NCI-H2227 treated with DMSO at 0.1 percent for 48 hours (cell line): ENCODE measurements at regions not wholly inside any gene's neighbourhood (a gene's known extent, or its start where the extent isn't known, plus 50 kb on each side); places are given as distances from the start of the nearest gene placed in this dataset.

Source experiments
- DNase-seq: peaks from one replicate; lab custom pipeline; 2025; lab: John Stamatoyannopoulos, UW

- no peak for DNase-seq
Observed at GRCh38 chr11:112357488-112357887, 96.8 kb upstream of the PLET1 start.

- DNase-seq: no peak
Observed at GRCh38 chr11:112361396-112361795, 100.7 kb upstream of the PLET1 start.

DNA sequence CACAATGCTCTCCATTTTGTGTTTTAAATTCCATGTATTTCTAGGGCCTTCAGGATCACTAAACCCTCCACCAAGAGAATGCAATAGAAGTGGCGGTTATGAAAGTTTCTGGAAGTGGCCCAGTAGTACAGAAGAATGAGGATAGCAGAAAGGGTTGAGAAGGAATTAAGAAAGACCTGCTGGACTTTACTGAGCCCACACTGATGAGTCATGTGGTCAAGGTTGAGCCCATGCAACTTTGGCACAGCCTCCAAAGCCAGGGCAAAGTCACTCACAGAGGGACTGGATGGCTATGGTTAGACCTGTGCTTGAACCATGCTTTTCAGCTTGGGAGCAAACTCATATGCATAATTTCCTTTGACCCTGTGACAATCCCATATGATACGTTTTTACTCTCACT, 102.9 kb upstream of the PLET1 start:
- no peak for DNase-seq

GRCh38 chr11:112364962-112365481, 104.4 kb upstream of the PLET1 start:
- DNase-seq: peak; percentile 21

GRCh38 chr11:112366012-112366411, 105.4 kb upstream of the PLET1 start:
- DNase-seq: no peak

DNA sequence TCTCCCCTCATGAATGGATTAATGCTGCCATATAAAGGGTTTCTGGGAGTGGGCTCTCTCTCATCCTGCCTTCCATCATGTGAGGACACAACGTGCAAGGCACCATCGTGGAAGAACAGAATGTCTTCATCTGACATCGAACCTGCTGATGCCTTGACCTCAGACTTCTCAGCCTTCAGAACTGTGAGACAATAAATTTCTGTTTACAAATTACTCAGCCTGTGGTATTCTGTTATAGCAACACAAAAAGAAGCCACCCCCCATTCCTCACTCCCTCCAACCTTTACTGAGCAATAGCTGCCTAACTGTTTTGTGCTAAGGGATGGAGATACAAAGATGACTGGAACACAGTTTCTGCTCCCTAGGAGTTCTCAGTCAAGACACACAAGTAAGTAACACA, 106.1 kb upstream of the PLET1 start:
- DNase-seq: no peak

DNA sequence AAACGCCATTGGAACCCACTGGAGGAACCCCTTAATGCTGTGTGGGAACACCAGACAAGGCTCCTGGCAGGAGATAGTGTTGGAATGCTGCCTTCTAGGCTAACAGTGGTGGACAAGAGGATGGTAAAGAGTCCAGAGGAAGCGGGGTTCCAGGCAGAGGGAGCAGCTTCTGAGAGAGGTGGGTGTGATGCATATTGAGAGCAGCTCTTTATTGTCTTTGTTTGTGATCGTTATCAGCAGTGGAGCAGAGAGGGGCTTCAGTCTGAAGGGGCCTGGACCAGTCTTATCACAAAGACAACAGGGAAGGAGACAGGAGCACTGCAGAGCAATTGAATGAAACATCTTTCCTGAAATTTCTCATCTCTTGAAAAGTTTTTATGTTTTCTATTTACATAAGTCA, 106.8 kb upstream of the PLET1 start:
- DNase-seq: no peak

- no peak for DNase-seq
Observed at GRCh38 chr11:112367895-112368294, 107.2 kb upstream of the PLET1 start.

DNA sequence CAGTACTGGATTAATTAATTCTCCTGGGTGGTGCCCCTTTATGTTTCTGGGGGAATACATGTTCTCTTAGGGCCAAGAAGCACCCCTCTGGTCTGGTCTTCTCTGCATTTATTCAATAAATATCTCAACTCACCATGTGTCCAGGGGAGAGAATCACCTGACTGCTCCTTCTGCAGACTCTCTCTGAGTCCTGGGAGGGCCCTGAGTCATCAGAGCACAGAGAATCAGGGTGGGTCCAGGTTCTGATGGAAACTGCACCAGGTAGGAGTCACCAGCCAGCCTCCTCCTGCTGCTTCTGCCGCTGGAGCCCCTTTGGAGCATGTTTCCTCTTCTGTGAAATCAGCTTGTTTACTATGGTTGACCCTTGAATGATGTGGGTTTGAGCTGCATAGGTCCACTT, 107.7 kb upstream of the PLET1 start:
- no peak for DNase-seq

- DNase-seq: no peak
Observed at GRCh38 chr11:112369374-112369773, 108.7 kb upstream of the PLET1 start.

DNA sequence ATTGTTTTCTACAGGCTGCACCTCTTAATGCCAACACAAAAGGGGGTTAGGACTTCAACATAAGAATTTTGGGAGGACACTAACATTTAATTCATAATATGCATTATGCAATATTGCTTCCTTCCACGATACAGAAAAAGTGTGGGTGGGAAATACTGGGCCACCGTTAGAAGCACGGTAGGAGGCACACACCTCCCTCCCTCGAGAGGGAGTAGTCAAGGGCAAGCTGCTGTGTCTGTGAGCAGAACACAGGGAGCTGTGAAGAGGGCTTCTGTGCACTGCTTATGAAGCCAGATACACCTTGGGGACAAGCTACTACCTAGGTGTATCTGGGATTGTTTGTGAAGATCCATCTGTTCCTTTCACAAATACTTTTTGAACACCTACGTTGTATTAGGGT, 109.3 kb upstream of the PLET1 start:
- DNase-seq: no peak

DNA sequence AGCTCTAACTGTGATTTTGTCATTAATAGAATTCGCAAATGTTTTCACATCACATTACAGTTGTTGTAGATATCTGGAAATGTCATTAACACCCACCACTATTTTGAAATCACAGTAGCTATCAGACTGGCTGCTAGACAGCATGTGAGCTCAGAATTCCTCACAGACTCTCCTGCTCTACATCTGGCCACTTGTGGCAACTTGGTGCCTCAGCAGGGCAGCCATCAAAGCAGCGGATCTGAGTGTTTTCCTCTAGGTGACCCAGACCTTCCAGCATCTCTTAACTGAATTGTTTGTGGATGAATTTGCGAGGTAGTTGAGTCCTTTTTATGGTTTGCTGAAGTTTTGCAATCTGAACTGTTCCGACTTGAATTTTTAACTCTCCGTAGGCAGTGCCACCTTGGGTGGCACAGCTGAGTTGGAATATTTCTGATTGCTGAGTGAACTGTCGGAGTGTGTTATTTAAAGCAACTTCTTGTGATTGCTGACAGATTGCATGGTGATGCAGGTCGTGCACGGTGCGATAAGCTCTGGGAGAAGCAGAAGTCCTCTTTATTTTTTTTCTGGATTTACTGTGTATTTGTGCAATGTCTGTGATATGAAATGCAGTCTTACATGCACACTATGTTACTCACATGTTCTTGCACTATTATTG, 114.0 kb upstream of the PLET1 start:
- DNase-seq: no peak

DNA sequence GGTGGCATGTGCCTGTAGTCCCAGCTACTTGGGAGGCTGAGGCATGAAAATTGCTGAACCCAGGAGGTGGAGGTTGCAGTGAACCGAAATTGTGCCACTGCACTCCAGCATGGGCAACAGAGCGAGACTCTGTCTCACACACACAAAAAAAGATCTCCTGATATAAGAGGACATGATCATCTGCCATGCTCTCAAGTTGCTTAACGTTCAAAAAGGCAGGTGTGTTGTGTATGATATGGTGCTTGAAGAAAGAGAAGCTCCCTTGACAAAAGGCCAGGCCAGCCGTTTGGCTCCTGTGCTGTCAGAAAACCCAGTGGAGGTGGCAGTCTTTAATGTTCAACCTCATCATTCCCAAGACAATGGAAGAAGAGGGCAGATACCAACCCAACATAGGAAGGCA, 117.3 kb upstream of the PLET1 start:
- no peak for DNase-seq

- no peak for DNase-seq
Observed at GRCh38 chr11:112380464-112380863, 119.8 kb upstream of the PLET1 start.

GRCh38 chr11:112381578-112381977, 120.9 kb upstream of the PLET1 start:
- DNase-seq: no peak

GRCh38 chr11:112382561-112382960, 121.9 kb upstream of the PLET1 start:
- DNase-seq: no peak

GRCh38 chr11:112388496-112388895, 127.8 kb upstream of the PLET1 start:
- no peak for DNase-seq

- no peak for DNase-seq
Observed at GRCh38 chr11:112391086-112391485, 130.4 kb upstream of the PLET1 start.

GRCh38 chr11:112392904-112393303, 132.2 kb upstream of the PLET1 start:
- peak; percentile 65 for DNase-seq

GRCh38 chr11:112394304-112394703, 133.6 kb upstream of the PLET1 start:
- no peak for DNase-seq

GRCh38 chr11:112396076-112396475, 135.4 kb upstream of the PLET1 start:
- DNase-seq: no peak

GRCh38 chr11:112398798-112399478, 138.3 kb upstream of the PLET1 start:
- DNase-seq: no peak

DNA sequence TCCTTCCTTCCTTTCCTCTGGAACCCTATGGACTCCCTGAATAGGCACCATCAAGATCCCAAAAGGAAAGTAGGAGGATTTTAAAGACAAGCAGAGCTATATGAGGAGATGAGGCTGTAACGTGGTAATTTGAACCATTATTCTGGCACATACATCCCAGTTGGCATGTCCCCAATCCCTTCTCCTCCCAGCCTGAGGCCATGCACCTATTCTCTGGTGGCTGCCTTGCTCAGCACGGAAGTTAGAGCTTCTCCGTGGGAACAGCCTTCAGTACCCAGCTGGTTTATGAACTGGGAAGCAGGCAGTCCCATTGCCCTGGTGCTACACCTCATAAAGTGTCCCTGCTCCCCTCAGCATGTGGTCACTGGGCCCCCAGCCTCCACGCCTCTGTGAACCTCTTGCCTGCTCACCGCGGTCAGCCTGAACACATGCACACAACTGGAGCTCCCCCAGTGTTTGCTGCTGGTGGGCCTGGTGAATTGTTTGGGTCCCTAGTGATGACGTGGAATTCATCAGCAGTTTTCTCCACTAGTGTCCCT, 139.9 kb upstream of the PLET1 start:
- DNase-seq: no peak
